HG03159 (cell line): ENCODE measurements at regions not wholly inside any gene's neighbourhood (a gene's known extent, or its start where the extent isn't known, plus 50 kb on each side); places are given as distances from the start of the nearest gene placed in this dataset.
"Not testable (repeated sequence)": the region's sequence is repeated elsewhere in the genome, so short reads cannot be mapped to it uniquely, and the experiment has no call there.

Experiments used
- ATAC-seq: cut with Tn5 transposase; IDR thresholded peaks from one replicate; pipeline ENCODE4 v1.9.1; 2021; ENCODE audit warnings: mild to moderate bottlenecking, moderate library complexity; ENCODE audit not compliant: unreplicated experiment

- no peak for ATAC-seq
Measured at GRCh38 chr13:74272826-74273225, 138.6 kb upstream of the KLF12 start.

GRCh38 chr13:74270018-74270417, 135.8 kb upstream of the KLF12 start:
- no peak for ATAC-seq

- ATAC-seq: no peak
Measured at GRCh38 chr13:74266861-74267260, 132.7 kb upstream of the KLF12 start.

- no peak for ATAC-seq
Measured at GRCh38 chr13:74266309-74266708, 132.1 kb upstream of the KLF12 start.

- no peak for ATAC-seq
Measured at GRCh38 chr13:74264333-74264732, 130.1 kb upstream of the KLF12 start.

GRCh38 chr13:74260420-74260819, 126.2 kb upstream of the KLF12 start:
- ATAC-seq: not testable (repeated sequence)

GRCh38 chr13:74259641-74260040, 125.4 kb upstream of the KLF12 start:
- ATAC-seq: no peak

GRCh38 chr13:74258961-74259360, 124.8 kb upstream of the KLF12 start:
- no peak for ATAC-seq

- no peak for ATAC-seq
Measured at GRCh38 chr13:74256969-74257368, 122.8 kb upstream of the KLF12 start.

GRCh38 chr13:74253161-74253560, 119.0 kb upstream of the KLF12 start:
- no peak for ATAC-seq

- no peak for ATAC-seq
Measured at GRCh38 chr13:74251778-74252519, 117.7 kb upstream of the KLF12 start.

GRCh38 chr13:74250738-74251190, 116.6 kb upstream of the KLF12 start:
- no peak for ATAC-seq

GRCh38 chr13:74248477-74248876, 114.3 kb upstream of the KLF12 start:
- ATAC-seq: no peak

- ATAC-seq: no peak
Measured at GRCh38 chr13:74246487-74246886, 112.3 kb upstream of the KLF12 start.

GRCh38 chr13:74243637-74244526, 109.7 kb upstream of the KLF12 start:
- ATAC-seq: no peak

GRCh38 chr13:74241343-74241742, 107.1 kb upstream of the KLF12 start:
- ATAC-seq: not testable (repeated sequence)

GRCh38 chr13:74230984-74231501, 96.8 kb upstream of the KLF12 start:
- no peak for ATAC-seq

GRCh38 chr13:74229242-74229641, 95.0 kb upstream of the KLF12 start:
- ATAC-seq: no peak

GRCh38 chr13:74227476-74228158, 93.4 kb upstream of the KLF12 start:
- ATAC-seq: no peak

- no peak for ATAC-seq
Measured at GRCh38 chr13:74226791-74227475, 92.7 kb upstream of the KLF12 start.

- no peak for ATAC-seq
Measured at GRCh38 chr13:74221752-74222151, 87.5 kb upstream of the KLF12 start.
